ENCODE measurements at regions not wholly inside any gene's neighbourhood (a gene's known extent, or its start where the extent isn't known, plus 50 kb on each side); places are given as distances from the start of the nearest gene placed in this dataset.

DNA sequence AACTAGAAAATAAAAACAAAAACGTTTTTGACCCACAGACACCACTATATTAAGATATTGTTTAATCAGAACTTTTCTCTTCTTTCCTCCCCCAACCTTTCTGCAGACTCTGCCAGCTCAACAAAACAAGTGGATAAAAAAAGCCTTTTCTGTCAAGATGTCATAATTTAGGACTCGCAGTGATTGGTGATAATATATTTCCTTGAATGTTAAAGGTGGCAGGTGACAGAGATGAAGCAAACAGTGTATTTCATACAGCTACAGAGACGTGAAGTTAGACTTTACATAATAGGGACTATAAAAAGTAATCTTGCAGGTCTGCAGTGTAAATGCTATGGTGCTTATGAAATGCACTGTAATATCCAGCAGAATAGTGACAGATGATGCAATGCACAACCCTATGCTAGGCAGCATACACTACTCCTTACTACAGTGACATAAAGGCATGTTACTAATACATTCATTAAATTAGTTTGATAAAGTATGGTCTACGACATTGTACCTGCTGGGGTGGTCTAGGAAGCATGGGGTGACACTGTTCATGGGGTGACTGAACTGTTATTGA lies 326.7 kb upstream of the GRAMD2B start:
- H3K4me3 ChIP-seq (ENCODE audit: low read length) = no peak overlapping the region
- no peak for DNase-seq (ENCODE audit: low read depth)
- TF ChIP-seq, protein P1, sequence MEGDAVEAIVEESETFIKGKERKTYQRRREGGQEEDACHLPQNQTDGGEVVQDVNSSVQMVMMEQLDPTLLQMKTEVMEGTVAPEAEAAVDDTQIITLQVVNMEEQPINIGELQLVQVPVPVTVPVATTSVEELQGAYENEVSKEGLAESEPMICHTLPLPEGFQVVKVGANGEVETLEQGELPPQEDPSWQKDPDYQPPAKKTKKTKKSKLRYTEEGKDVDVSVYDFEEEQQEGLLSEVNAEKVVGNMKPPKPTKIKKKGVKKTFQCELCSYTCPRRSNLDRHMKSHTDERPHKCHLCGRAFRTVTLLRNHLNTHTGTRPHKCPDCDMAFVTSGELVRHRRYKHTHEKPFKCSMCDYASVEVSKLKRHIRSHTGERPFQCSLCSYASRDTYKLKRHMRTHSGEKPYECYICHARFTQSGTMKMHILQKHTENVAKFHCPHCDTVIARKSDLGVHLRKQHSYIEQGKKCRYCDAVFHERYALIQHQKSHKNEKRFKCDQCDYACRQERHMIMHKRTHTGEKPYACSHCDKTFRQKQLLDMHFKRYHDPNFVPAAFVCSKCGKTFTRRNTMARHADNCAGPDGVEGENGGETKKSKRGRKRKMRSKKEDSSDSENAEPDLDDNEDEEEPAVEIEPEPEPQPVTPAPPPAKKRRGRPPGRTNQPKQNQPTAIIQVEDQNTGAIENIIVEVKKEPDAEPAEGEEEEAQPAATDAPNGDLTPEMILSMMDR (conservative IDR thresholded peaks at IDR 0.05; ENCODE audit: low read length) = no peak

GRCh38 chr5:126097876-126098275 lies 325.3 kb upstream of the GRAMD2B start:
- H3K4me3 ChIP-seq (ENCODE audit: low read length) = no peak overlapping the region
- TF ChIP-seq, protein P1 (conservative IDR thresholded peaks at IDR 0.05; ENCODE audit: low read length) = no peak
- DNase-seq (ENCODE audit: low read depth) = no peak

GRCh38 chr5:126098330-126099017 lies 324.7 kb upstream of the GRAMD2B start:
- TF ChIP-seq, protein P1 (conservative IDR thresholded peaks at IDR 0.05; ENCODE audit: low read length) = no peak
- no peak overlapping the region for H3K4me3 ChIP-seq (ENCODE audit: low read length)
- DNase-seq (ENCODE audit: low read depth) = peak; percentile 13

GRCh38 chr5:126099077-126099476 lies 324.1 kb upstream of the GRAMD2B start:
- DNase-seq (ENCODE audit: low read depth) = no peak
- TF ChIP-seq, protein P1 (conservative IDR thresholded peaks at IDR 0.05; ENCODE audit: low read length) = no peak
- no peak overlapping the region for H3K4me3 ChIP-seq (ENCODE audit: low read length)

DNA sequence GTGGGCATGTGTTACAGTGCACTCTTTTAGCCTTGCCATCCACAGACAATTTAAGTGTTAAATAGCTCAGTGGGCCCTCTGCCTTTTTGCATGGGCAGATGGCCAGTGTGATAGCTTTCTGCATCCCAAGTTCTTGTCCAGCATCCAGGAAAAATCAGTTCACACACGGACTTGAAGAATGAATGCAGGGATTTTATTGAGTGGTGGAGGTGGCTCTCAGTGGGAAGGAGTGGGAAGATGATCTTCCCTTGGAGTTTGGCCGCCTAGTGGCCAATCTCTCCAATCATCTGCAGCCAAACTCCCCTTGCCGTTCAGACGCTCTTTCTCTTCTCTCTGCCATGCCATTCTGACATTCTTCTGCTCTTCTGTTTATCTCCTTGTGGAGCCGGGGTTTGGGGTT lies 322.4 kb upstream of the GRAMD2B start:
- H3K4me3 ChIP-seq (ENCODE audit: low read length) = no peak overlapping the region
- TF ChIP-seq, protein P1 (conservative IDR thresholded peaks at IDR 0.05; ENCODE audit: low read length) = peak; percentile 17
- DNase-seq (ENCODE audit: low read depth) = no peak

DNA sequence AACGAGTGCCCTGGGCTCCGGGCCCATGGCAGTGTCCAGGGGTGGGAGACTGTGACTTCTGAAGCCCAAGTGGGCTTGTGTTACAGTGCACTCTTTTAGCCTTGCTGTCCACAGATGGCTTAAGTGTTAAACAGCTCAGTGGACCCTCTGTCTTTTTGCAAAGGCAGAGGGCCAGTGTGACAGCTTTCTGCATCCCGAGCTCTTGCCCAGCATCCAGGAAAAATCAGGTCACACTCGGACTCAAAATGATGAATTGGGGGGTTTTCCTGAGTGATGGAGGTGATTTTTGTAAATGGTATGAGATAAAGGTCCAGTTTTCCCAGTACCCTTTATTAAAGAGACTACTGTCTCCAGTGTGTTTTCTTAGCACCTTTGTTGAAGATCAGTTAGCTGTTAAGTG lies 321.3 kb upstream of the GRAMD2B start:
- H3K4me3 ChIP-seq (ENCODE audit: low read length) = no peak overlapping the region
- no peak for DNase-seq (ENCODE audit: low read depth)
- TF ChIP-seq, protein P1 (conservative IDR thresholded peaks at IDR 0.05; ENCODE audit: low read length) = no peak

GRCh38 chr5:126103050-126103449 lies 320.2 kb upstream of the GRAMD2B start:
- H3K4me3 ChIP-seq (ENCODE audit: low read length) = no peak overlapping the region
- no peak for DNase-seq (ENCODE audit: low read depth)
- TF ChIP-seq, protein P1 (conservative IDR thresholded peaks at IDR 0.05; ENCODE audit: low read length) = no peak
